Superior temporal gyrus (tissue), 1 donor: ENCODE measurements at regions not wholly inside any gene's neighbourhood (a gene's known extent, or its start where the extent isn't known, plus 50 kb on each side); places are given as distances from the start of the nearest gene placed in this dataset.
"Not testable (repeated sequence)": the region's sequence is repeated elsewhere in the genome, so short reads cannot be mapped to it uniquely, and the experiment has no call there.

ENCODE experiments used
- DNase-seq: peaks from one replicate; pipeline ENCODE4 v3.0.0-alpha.2; 2016; ENCODE audit errors: extremely low spot score

GRCh38 chrX:95771198-95771597 is 913.4 kb upstream of the DIAPH2 start:
- not testable (repeated sequence) for DNase-seq

GRCh38 chrX:95791876-95792275 is 892.8 kb upstream of the DIAPH2 start:
- no peak for DNase-seq

GRCh38 chrX:95797344-95797743 is 887.3 kb upstream of the DIAPH2 start:
- DNase-seq = no peak

GRCh38 chrX:95823796-95824195 is 860.8 kb upstream of the DIAPH2 start:
- no peak for DNase-seq

- no peak for DNase-seq
Observed at GRCh38 chrX:95835223-95835622, 849.4 kb upstream of the DIAPH2 start.

GRCh38 chrX:95836517-95836916 is 848.1 kb upstream of the DIAPH2 start:
- DNase-seq = no peak

- DNase-seq = no peak
Observed at GRCh38 chrX:95841863-95842262, 842.8 kb upstream of the DIAPH2 start.

GRCh38 chrX:95860127-95860526 is 824.5 kb upstream of the DIAPH2 start:
- no peak for DNase-seq

- no peak for DNase-seq
Observed at GRCh38 chrX:95875661-95876060, 809.0 kb upstream of the DIAPH2 start.

GRCh38 chrX:95878874-95879273 is 805.8 kb upstream of the DIAPH2 start:
- DNase-seq = no peak

- no peak for DNase-seq
Observed at GRCh38 chrX:95884186-95884585, 800.5 kb upstream of the DIAPH2 start.

GRCh38 chrX:95885074-95885473 is 799.6 kb upstream of the DIAPH2 start:
- DNase-seq = no peak

GRCh38 chrX:95889279-95889678 is 795.4 kb upstream of the DIAPH2 start:
- no peak for DNase-seq

- no peak for DNase-seq
Observed at GRCh38 chrX:95893636-95894035, 791.0 kb upstream of the DIAPH2 start.

GRCh38 chrX:95903490-95903889 is 781.2 kb upstream of the DIAPH2 start:
- DNase-seq = no peak

- no peak for DNase-seq
Observed at GRCh38 chrX:95903975-95904374, 780.7 kb upstream of the DIAPH2 start.

GRCh38 chrX:95907081-95907480 is 777.6 kb upstream of the DIAPH2 start:
- DNase-seq = no peak

GRCh38 chrX:95911062-95911461 is 773.6 kb upstream of the DIAPH2 start:
- no peak for DNase-seq

GRCh38 chrX:95919605-95920004 is 765.0 kb upstream of the DIAPH2 start:
- no peak for DNase-seq

- no peak for DNase-seq
Observed at GRCh38 chrX:95945528-95945927, 739.1 kb upstream of the DIAPH2 start.

- no peak for DNase-seq
Observed at GRCh38 chrX:95949588-95949987, 735.1 kb upstream of the DIAPH2 start.

GRCh38 chrX:95950679-95951078 is 734.0 kb upstream of the DIAPH2 start:
- no peak for DNase-seq

- DNase-seq = no peak
Observed at GRCh38 chrX:95953564-95953963, 731.1 kb upstream of the DIAPH2 start.

- DNase-seq = no peak
Observed at GRCh38 chrX:95956745-95957144, 727.9 kb upstream of the DIAPH2 start.
